ENCODE measurements at regions not wholly inside any gene's neighbourhood (a gene's known extent, or its start where the extent isn't known, plus 50 kb on each side); places are given as distances from the start of the nearest gene placed in this dataset.

GRCh38 chr6:91293395-91293794, 706.5 kb upstream of the MAP3K7 start:
- no peak for TF ChIP-seq CTCF (IDR thresholded peaks at IDR 0.05)
- Histone ChIP-seq H3K4me3 (no peak overlapping the region), H3K27ac (no peak overlapping the region)
- no peak for DNase-seq (ENCODE audit: low spot score)

GRCh38 chr6:91291071-91291470, 704.2 kb upstream of the MAP3K7 start:
- Histone ChIP-seq H3K4me3 (no peak overlapping the region), H3K27ac (no peak overlapping the region)
- no peak for TF ChIP-seq CTCF (IDR thresholded peaks at IDR 0.05)
- DNase-seq (ENCODE audit: low spot score): no peak

GRCh38 chr6:91288741-91289140, 701.9 kb upstream of the MAP3K7 start:
- TF ChIP-seq CTCF (IDR thresholded peaks at IDR 0.05): no peak
- DNase-seq (ENCODE audit: low spot score): no peak
- Histone ChIP-seq H3K27ac (no peak overlapping the region), H3K4me3 (no peak overlapping the region)

GRCh38 chr6:91281901-91282300, 695.0 kb upstream of the MAP3K7 start:
- no peak for TF ChIP-seq CTCF (IDR thresholded peaks at IDR 0.05)
- no peak for DNase-seq (ENCODE audit: low spot score)
- Histone ChIP-seq H3K4me3 (no peak overlapping the region), H3K27ac (no peak overlapping the region)

GRCh38 chr6:91280494-91280830, 693.6 kb upstream of the MAP3K7 start:
- TF ChIP-seq CTCF (IDR thresholded peaks at IDR 0.05): no peak
- Histone ChIP-seq H3K4me3 (no peak overlapping the region), H3K27ac (no peak overlapping the region)
- no peak for DNase-seq (ENCODE audit: low spot score)

GRCh38 chr6:91279740-91280493, 693.0 kb upstream of the MAP3K7 start:
- H3K4me3 ChIP-seq: no peak overlapping the region
- H3K27ac ChIP-seq: no peak overlapping the region
- no peak for TF ChIP-seq CTCF (IDR thresholded peaks at IDR 0.05)
- no peak for DNase-seq (ENCODE audit: low spot score)

- no peak for DNase-seq (ENCODE audit: low spot score)
- Histone ChIP-seq H3K4me3 (no peak overlapping the region), H3K27ac (no peak overlapping the region)
- TF ChIP-seq CTCF (IDR thresholded peaks at IDR 0.05): no peak
Observed at GRCh38 chr6:91278416-91278815, 691.5 kb upstream of the MAP3K7 start.
